OCI-LY1 (cell line): ENCODE measurements at regions not wholly inside any gene's neighbourhood (a gene's known extent, or its start where the extent isn't known, plus 50 kb on each side); places are given as distances from the start of the nearest gene placed in this dataset.

Source experiments
- EZH2 ChIP-seq: fragments of 200-600 bp; sonication (generic), shearing (Covaris generic); IDR thresholded peaks from 2 replicates; pipeline ENCODE4 v1.8.0; 2017; ENCODE audit warnings: borderline replicate concordance, mixed run types, mild to moderate bottlenecking, antibody characterized with exemption, low read length, moderate library complexity, mixed read lengths
- TF ChIP-seq, protein P1 (sequence below): fragments of 200-600 bp; sonication (generic), shearing (Covaris generic); IDR thresholded peaks from 2 replicates; pipeline ENCODE4 v1.5.1; 2017; ENCODE audit warnings: mild to moderate bottlenecking, antibody characterized with exemption, low read length, moderate library complexity, mixed read lengths

DNA sequence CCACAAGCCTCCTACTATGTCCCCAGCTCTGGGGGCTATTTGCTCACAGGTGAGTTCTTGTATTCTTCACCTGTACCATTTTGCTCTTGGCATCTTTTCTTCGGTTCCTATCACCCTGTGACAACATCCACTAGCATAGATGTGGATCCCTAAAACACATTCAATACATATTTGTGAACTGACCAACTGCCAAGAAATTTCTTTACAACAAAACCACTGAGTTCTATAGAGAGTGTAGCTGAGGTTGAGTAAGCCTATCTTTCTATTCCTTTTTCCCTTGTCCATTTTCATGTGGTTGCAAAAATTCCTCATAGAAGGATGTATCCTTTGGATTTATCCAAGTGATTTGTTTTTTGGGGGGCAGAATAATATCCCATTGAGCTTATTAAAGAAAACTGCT, 192.7 kb upstream of the ITGA4 start:
- TF ChIP-seq, protein P1, sequence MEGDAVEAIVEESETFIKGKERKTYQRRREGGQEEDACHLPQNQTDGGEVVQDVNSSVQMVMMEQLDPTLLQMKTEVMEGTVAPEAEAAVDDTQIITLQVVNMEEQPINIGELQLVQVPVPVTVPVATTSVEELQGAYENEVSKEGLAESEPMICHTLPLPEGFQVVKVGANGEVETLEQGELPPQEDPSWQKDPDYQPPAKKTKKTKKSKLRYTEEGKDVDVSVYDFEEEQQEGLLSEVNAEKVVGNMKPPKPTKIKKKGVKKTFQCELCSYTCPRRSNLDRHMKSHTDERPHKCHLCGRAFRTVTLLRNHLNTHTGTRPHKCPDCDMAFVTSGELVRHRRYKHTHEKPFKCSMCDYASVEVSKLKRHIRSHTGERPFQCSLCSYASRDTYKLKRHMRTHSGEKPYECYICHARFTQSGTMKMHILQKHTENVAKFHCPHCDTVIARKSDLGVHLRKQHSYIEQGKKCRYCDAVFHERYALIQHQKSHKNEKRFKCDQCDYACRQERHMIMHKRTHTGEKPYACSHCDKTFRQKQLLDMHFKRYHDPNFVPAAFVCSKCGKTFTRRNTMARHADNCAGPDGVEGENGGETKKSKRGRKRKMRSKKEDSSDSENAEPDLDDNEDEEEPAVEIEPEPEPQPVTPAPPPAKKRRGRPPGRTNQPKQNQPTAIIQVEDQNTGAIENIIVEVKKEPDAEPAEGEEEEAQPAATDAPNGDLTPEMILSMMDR: no peak
- no peak for TF ChIP-seq EZH2
